ENCODE measurements at regions not wholly inside any gene's neighbourhood (a gene's known extent, or its start where the extent isn't known, plus 50 kb on each side); places are given as distances from the start of the nearest gene placed in this dataset.

GRCh38 chr5:89989776-89990175 lies 419.8 kb downstream of the CETN3 start (continued):
- TF ChIP-seq SIX5 (IDR thresholded peaks at IDR 0.05; ENCODE audit: low read depth, low read length) (no peak), TAF1 (IDR thresholded peaks at IDR 0.05; ENCODE audit: low read depth, low read length) (no peak)
